ENCODE measurements at regions not wholly inside any gene's neighbourhood (a gene's known extent, or its start where the extent isn't known, plus 50 kb on each side); places are given as distances from the start of the nearest gene placed in this dataset.

- Histone ChIP-seq H3K27ac (no peak overlapping the region), H3K27me3 (peaks cover 7% of the 10 kb centered on the region), H3K4me1 (peaks cover 5% of the 10 kb centered on the region), H3K36me3 (no peaks in the 10 kb centered on the region), H3K4me3 (no peak overlapping the region), H3K9me3 (no peaks in the 10 kb centered on the region)
- intact Hi-C loops (cut with DNase I), result no loop called here
- no peak for DNase-seq
- ATAC-seq, result no peak
- no peak for TF ChIP-seq CTCF (IDR thresholded peaks at IDR 0.05)
These were observed 438.1 kb upstream of the CCL2 start for GRCh38 chr17:33816842-33817617.

GRCh38 chr17:33819539-33819938, 435.5 kb upstream of the CCL2 start:
- Histone ChIP-seq H3K27me3 (peaks cover 7% of the 10 kb centered on the region), H3K36me3 (no peaks in the 10 kb centered on the region), H3K4me3 (no peak overlapping the region), H3K27ac (no peak overlapping the region), H3K9me3 (no peaks in the 10 kb centered on the region), H3K4me1 (no peaks in the 10 kb centered on the region)
- no peak for TF ChIP-seq CTCF (IDR thresholded peaks at IDR 0.05)
- intact Hi-C loops (cut with DNase I), result no loop called here
- ATAC-seq, result no peak
- DNase-seq, result no peak

GRCh38 chr17:33832262-33832661, 422.8 kb upstream of the CCL2 start:
- no peak for ATAC-seq

GRCh38 chr17:33837281-33837680, 417.8 kb upstream of the CCL2 start:
- intact Hi-C loops (cut with DNase I), result no loop called here
- no peaks in the 10 kb centered on the region for H3K9me3 ChIP-seq
- no peak overlapping the region for H3K27ac ChIP-seq
- no peaks in the 10 kb centered on the region for H3K4me1 ChIP-seq
- DNase-seq, result no peak
- H3K4me3 ChIP-seq, result no peak overlapping the region
- no peak for TF ChIP-seq CTCF (IDR thresholded peaks at IDR 0.05)
- no peak for ATAC-seq
- no peaks in the 10 kb centered on the region for H3K36me3 ChIP-seq
- no peaks in the 10 kb centered on the region for H3K27me3 ChIP-seq

More at GRCh38 chr17:33832262-33832661, 422.8 kb upstream of the CCL2 start:
- no peak overlapping the region for H3K27ac ChIP-seq
- H3K9me3 ChIP-seq, result no peaks in the 10 kb centered on the region
- no peak for TF ChIP-seq CTCF (IDR thresholded peaks at IDR 0.05)
- H3K36me3 ChIP-seq, result no peaks in the 10 kb centered on the region
- H3K4me3 ChIP-seq, result no peak overlapping the region
- DNase-seq, result no peak
- H3K4me1 ChIP-seq, result no peaks in the 10 kb centered on the region
- intact Hi-C loops (cut with DNase I), result no loop called here
- no peaks in the 10 kb centered on the region for H3K27me3 ChIP-seq

GRCh38 chr17:33838281-33838680, 416.8 kb upstream of the CCL2 start:
- H3K27ac ChIP-seq, result no peak overlapping the region
- ATAC-seq, result no peak
- no peak for TF ChIP-seq CTCF (IDR thresholded peaks at IDR 0.05)
- H3K27me3 ChIP-seq, result no peaks in the 10 kb centered on the region
- H3K4me1 ChIP-seq, result no peaks in the 10 kb centered on the region
- H3K9me3 ChIP-seq, result no peaks in the 10 kb centered on the region
- DNase-seq, result no peak
- intact Hi-C loops (cut with DNase I), result no loop called here
- no peak overlapping the region for H3K4me3 ChIP-seq
- no peaks in the 10 kb centered on the region for H3K36me3 ChIP-seq

All from upper lobe of right lung (tissue), 1 donor.